T-cell (primary cell): ENCODE measurements at regions not wholly inside any gene's neighbourhood (a gene's known extent, or its start where the extent isn't known, plus 50 kb on each side); places are given as distances from the start of the nearest gene placed in this dataset.

Source experiments
- ATAC-seq, 4 experiments: fragments of 200-7000 bp in 3 of 4; fragments of 150-1000 bp in 1 of 4; cut with Tn5 transposase; replicated peaks in 1 of 4; 1 replicate in 3 of 4; 2 replicates in 1 of 4; pipeline ENCODE4 v1.10.0; 2021; ENCODE audit warnings: moderate library complexity in 3 of 4, mild to moderate bottlenecking in 2 of 4, moderate number of reproducible peaks in 1 of 4
- CTCF ChIA-PET, 2 donors: fragments of 300-600 bp; sonication (Branson Sonifier 250); formaldehyde crosslinking; loops; one replicate each; lab custom pipeline; 2022; ENCODE audit warnings: antibody characterized with exemption in 2 of 2; lab: Charles Lee
- POLR2A ChIA-PET, 2 donors: fragments of 300-600 bp; sonication (Branson Sonifier 250); formaldehyde crosslinking; loops; one replicate each; lab custom pipeline; 2022; ENCODE audit warnings: antibody characterized with exemption in 2 of 2; lab: Charles Lee
- DNase-seq, 35 experiments: peaks; one replicate each; pipeline versions ENCODE4 v3.0.0 to v3.0.0-alpha.2; 2013 to 2023
- H3K27ac ChIP-seq: one replicate; pipeline ENCODE4 v1.5.1; 2013; ENCODE audit warnings: low read length
- H3K27me3 ChIP-seq, 2 experiments: replicated peaks in 1 of 2; 1 replicate in 1 of 2; 2 replicates in 1 of 2; pipeline versions ENCODE4 v1.6.1 to v1.7.0; 2013; ENCODE audit warnings: low read length in 1 of 2, mixed read lengths in 1 of 2; ENCODE audit not compliant: control insufficient read depth in 2 of 2, insufficient read depth in 2 of 2; ENCODE audit errors: extremely low read depth in 1 of 2
- H3K36me3 ChIP-seq, 2 donors: 1 replicate in 1 of 2; 2 replicates in 1 of 2; pipeline versions ENCODE4 v1.6.1 to v1.7.0; 2013; ENCODE audit warnings: low read length in 1 of 2; ENCODE audit not compliant: control insufficient read depth in 2 of 2, insufficient read depth in 1 of 2; ENCODE audit errors: extremely low read depth in 1 of 2
- H3K4me1 ChIP-seq, 2 experiments: 1 replicate in 1 of 2; 2 replicates in 1 of 2; pipeline versions ENCODE4 v1.6.1 to v1.7.0; 2013; ENCODE audit warnings: low read length in 2 of 2, mixed read lengths in 1 of 2; ENCODE audit not compliant: insufficient read depth in 2 of 2, control insufficient read depth in 1 of 2; ENCODE audit errors: extremely low read depth in 1 of 2
- H3K4me3 ChIP-seq, 2 donors: 1 replicate in 1 of 2; 2 replicates in 1 of 2; pipeline versions ENCODE4 v1.5.1 to v1.7.0; 2013; ENCODE audit warnings: mild to moderate bottlenecking in 2 of 2, low read length in 1 of 2, moderate library complexity in 1 of 2; ENCODE audit not compliant: control insufficient read depth in 1 of 2; ENCODE audit errors: extremely low read depth in 1 of 2
- H3K9me3 ChIP-seq: 2 replicates; pipeline ENCODE4 v1.7.0; 2013
- H3K27ac Mint-ChIP-seq, 2 donors: one replicate each; pipeline ENCODE4 v1.8.0; 2020 to 2021; ENCODE audit warnings: mild to moderate bottlenecking in 2 of 2, mixed read lengths in 2 of 2
- H3K27me3 Mint-ChIP-seq, 2 donors: one replicate each; pipeline ENCODE4 v1.8.0; 2021 to 2022; ENCODE audit warnings: mixed read lengths in 2 of 2
- H3K36me3 Mint-ChIP-seq: one replicate; pipeline ENCODE4 v1.8.0; 2021; ENCODE audit warnings: mixed read lengths
- H3K4me1 Mint-ChIP-seq, 3 donors: one replicate each; pipeline ENCODE4 v1.8.0; 2020 to 2022; ENCODE audit warnings: mixed read lengths in 3 of 3, mild to moderate bottlenecking in 1 of 3
- H3K4me3 Mint-ChIP-seq, 3 donors: one replicate each; pipeline ENCODE4 v1.8.0; 2020 to 2022; ENCODE audit warnings: mild to moderate bottlenecking in 3 of 3, mixed read lengths in 3 of 3, moderate library complexity in 3 of 3
- H3K9me3 Mint-ChIP-seq, 3 donors: one replicate each; pipeline ENCODE4 v1.8.0; 2020 to 2022; ENCODE audit warnings: mixed read lengths in 3 of 3
- WGBS: methylation state at CpG from one replicate; pipeline ENCODE4 v1.1.5; 2013; ENCODE audit warnings: missing lambda C conversion rate; ENCODE audit not compliant: insufficient coverage; 5-methylcytosine and 5-hydroxymethylcytosine counted together

- Histone ChIP-seq H3K27ac (no peak overlapping the region), H3K9me3 (no peaks in the 10 kb centered on the region), H3K4me1 (no peaks in the 10 kb centered on the region), H3K27me3 (peaks cover 0 to 10% of the 10 kb centered on the region in 2 experiments), H3K36me3 (no peaks in the 10 kb centered on the region), H3K4me3 (no peak overlapping the region)
- Mint-ChIP-seq H3K4me3 (no peak overlapping the region), H3K4me1 (no peaks in the 10 kb centered on the region), H3K27me3 (peaks cover 20 to 24% of the 10 kb centered on the region in 2 donors), H3K36me3 (no peaks in the 10 kb centered on the region), H3K27ac (no peak overlapping the region), H3K9me3 (peaks cover 0 to 3% (median 0%) of the 10 kb centered on the region in 3 donors)
- 90% methylated on average over 11 of the region's 17 CpGs for WGBS
- DNase-seq (no peak), ATAC-seq (no peak)
- CTCF ChIA-PET, result no interaction called here
- POLR2A ChIA-PET, result no interaction called here
Observed at GRCh38 chr2:169426069-169426663, 53.1 kb upstream of the BBS5 start.

GRCh38 chr2:169422120-169422519 is 57.2 kb upstream of the BBS5 start:
- Histone ChIP-seq H3K27me3 (peaks cover 0 to 10% of the 10 kb centered on the region in 2 experiments), H3K27ac (no peak overlapping the region), H3K36me3 (no peaks in the 10 kb centered on the region), H3K9me3 (no peaks in the 10 kb centered on the region), H3K4me1 (no peaks in the 10 kb centered on the region), H3K4me3 (no peak overlapping the region)
- Mint-ChIP-seq H3K4me3 (no peak overlapping the region), H3K4me1 (no peaks in the 10 kb centered on the region), H3K36me3 (no peaks in the 10 kb centered on the region), H3K9me3 (peaks cover 0 to under 1% (median 0%) of the 10 kb centered on the region in 3 donors), H3K27ac (no peak overlapping the region), H3K27me3 (peaks cover 25 to 27% of the 10 kb centered on the region in 2 donors)
- ATAC-seq, result no peak
- POLR2A ChIA-PET, result no interaction called here
- 57% methylated on average over 1 of the region's 4 CpGs for WGBS
- CTCF ChIA-PET, result no interaction called here
- no peak for DNase-seq

GRCh38 chr2:169415233-169415748 is 53.0 kb upstream of the LRP2 start:
- no peak overlapping the region for H3K4me3 Mint-ChIP-seq
- H3K4me3 ChIP-seq, result no peak overlapping the region
- H3K4me1 ChIP-seq, result no peaks in the 10 kb centered on the region
- no peaks in the 10 kb centered on the region for H3K36me3 ChIP-seq
- 76% methylated on average over 3 of the region's 5 CpGs for WGBS
- no peaks in the 10 kb centered on the region for H3K9me3 ChIP-seq
- no peak overlapping the region for H3K27ac Mint-ChIP-seq
- CTCF ChIA-PET, result interaction anchor here in 1 of 2 donors (0.9 kb wide), 1 partner anchor 18 kb away, joined by 11 read pairs; no protein-coding TSS in a partner anchor
- no peaks in the 10 kb centered on the region for H3K4me1 Mint-ChIP-seq
- H3K27me3 Mint-ChIP-seq, result peaks cover 36 to 38% of the 10 kb centered on the region in 2 donors
- no peaks in the 10 kb centered on the region for H3K36me3 Mint-ChIP-seq
- no peaks in the 10 kb centered on the region for H3K9me3 Mint-ChIP-seq
- H3K27me3 ChIP-seq, result peaks cover 0 to 5% of the 10 kb centered on the region in 2 experiments
- H3K27ac ChIP-seq, result no peak overlapping the region
- ATAC-seq (no peak), DNase-seq (no peak)
- POLR2A ChIA-PET, result no interaction called here
